Uterus (tissue), 2 donors: ENCODE measurements at regions not wholly inside any gene's neighbourhood (a gene's known extent, or its start where the extent isn't known, plus 50 kb on each side); places are given as distances from the start of the nearest gene placed in this dataset.

Experiments
- POLR2A ChIP-seq, 2 donors: fragments of 450-650 bp; IDR thresholded peaks; one replicate each; pipeline ENCODE4 v1.6.1; 2016; ENCODE audit warnings: antibody characterized with exemption in 2 of 2, mild to moderate bottlenecking in 1 of 2, moderate library complexity in 1 of 2
- TF ChIP-seq, protein P1 (sequence below), 4 experiments: fragments of 200-600 bp in 2 of 4; fragments of 450-650 bp in 2 of 4; sonication (generic) in 2 of 4; IDR thresholded peaks; one replicate each; pipeline ENCODE4 v1.5.1; 2016 to 2019; ENCODE audit warnings: antibody characterized with exemption in 4 of 4, mild to moderate bottlenecking in 2 of 4, moderate library complexity in 1 of 4

DNA sequence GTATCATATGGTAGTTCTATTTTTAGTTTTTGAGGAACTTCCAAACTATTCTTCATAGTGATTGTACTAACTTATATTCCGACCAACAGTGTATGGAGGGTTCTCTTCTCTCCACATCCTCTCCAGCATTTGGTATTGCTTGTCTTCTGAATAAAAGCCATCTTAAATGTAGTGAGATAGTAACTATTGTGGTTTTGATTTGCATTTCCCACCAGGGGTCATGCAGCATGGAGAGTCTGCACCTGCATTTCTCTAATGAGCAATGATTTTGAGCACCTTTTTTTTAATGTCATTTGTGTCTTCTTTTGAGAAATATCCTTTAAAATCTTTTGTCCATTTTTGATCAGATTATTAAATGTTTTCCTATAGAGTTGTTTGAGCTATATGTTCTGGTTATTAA lies 718.5 kb downstream of the ZBBX start:
- TF ChIP-seq, protein P1, sequence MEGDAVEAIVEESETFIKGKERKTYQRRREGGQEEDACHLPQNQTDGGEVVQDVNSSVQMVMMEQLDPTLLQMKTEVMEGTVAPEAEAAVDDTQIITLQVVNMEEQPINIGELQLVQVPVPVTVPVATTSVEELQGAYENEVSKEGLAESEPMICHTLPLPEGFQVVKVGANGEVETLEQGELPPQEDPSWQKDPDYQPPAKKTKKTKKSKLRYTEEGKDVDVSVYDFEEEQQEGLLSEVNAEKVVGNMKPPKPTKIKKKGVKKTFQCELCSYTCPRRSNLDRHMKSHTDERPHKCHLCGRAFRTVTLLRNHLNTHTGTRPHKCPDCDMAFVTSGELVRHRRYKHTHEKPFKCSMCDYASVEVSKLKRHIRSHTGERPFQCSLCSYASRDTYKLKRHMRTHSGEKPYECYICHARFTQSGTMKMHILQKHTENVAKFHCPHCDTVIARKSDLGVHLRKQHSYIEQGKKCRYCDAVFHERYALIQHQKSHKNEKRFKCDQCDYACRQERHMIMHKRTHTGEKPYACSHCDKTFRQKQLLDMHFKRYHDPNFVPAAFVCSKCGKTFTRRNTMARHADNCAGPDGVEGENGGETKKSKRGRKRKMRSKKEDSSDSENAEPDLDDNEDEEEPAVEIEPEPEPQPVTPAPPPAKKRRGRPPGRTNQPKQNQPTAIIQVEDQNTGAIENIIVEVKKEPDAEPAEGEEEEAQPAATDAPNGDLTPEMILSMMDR (IDR thresholded peaks at IDR 0.05), result no peak
- TF ChIP-seq POLR2A (IDR thresholded peaks at IDR 0.05), result no peak
